Transverse colon (tissue), 3 donors: ENCODE measurements at regions not wholly inside any gene's neighbourhood (a gene's known extent, or its start where the extent isn't known, plus 50 kb on each side); places are given as distances from the start of the nearest gene placed in this dataset.

Source experiments
- EP300 ChIP-seq: sonication (generic); formaldehyde crosslinking; IDR thresholded peaks from one replicate; pipeline ENCODE4 v1.6.1; 2017; ENCODE audit warnings: antibody characterized with exemption, low read depth
- POLR2A ChIP-seq: fragments of 450-650 bp; IDR thresholded peaks from one replicate; pipeline ENCODE4 v1.6.1; 2016; ENCODE audit warnings: antibody characterized with exemption, mild to moderate bottlenecking, moderate library complexity
- TF ChIP-seq, protein P1 (sequence below), 5 experiments: fragments of 200-600 bp in 3 of 5; fragments of 450-650 bp in 2 of 5; sonication (generic) in 3 of 5; IDR thresholded peaks; 1 replicate in 2 of 5; 2 replicates in 3 of 5; pipeline ENCODE4 v1.5.1; 2016 to 2017; ENCODE audit warnings: antibody characterized with exemption in 5 of 5, inconsistent platforms in 3 of 5, mild to moderate bottlenecking in 2 of 5, moderate library complexity in 1 of 5

DNA sequence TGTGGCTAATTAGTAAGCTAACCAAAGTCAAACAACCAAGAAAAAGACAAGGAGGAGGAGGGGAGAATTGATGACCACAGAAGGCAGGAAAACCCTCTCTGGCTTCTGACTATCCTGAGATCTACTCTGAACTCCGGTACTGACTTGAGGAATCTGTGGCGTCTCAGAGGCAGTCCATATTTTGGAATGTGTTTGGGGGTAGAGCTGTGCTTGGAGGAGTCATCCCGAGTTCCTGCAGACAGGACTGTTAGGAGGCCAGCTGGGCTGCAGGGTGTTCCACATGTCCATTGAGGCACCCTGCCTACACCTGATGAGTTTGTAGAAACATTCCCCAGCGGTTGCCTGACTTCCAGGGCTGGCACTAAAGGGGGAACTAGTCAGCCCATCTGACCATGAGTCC lies 91.6 kb downstream of the PLCE1 start:
- TF ChIP-seq, protein P1, sequence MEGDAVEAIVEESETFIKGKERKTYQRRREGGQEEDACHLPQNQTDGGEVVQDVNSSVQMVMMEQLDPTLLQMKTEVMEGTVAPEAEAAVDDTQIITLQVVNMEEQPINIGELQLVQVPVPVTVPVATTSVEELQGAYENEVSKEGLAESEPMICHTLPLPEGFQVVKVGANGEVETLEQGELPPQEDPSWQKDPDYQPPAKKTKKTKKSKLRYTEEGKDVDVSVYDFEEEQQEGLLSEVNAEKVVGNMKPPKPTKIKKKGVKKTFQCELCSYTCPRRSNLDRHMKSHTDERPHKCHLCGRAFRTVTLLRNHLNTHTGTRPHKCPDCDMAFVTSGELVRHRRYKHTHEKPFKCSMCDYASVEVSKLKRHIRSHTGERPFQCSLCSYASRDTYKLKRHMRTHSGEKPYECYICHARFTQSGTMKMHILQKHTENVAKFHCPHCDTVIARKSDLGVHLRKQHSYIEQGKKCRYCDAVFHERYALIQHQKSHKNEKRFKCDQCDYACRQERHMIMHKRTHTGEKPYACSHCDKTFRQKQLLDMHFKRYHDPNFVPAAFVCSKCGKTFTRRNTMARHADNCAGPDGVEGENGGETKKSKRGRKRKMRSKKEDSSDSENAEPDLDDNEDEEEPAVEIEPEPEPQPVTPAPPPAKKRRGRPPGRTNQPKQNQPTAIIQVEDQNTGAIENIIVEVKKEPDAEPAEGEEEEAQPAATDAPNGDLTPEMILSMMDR (IDR thresholded peaks at IDR 0.05) = no peak
- no peak for TF ChIP-seq POLR2A
- TF ChIP-seq EP300 = no peak
